Liver (tissue), 8 donors: ENCODE measurements at regions not wholly inside any gene's neighbourhood (a gene's known extent, or its start where the extent isn't known, plus 50 kb on each side); places are given as distances from the start of the nearest gene placed in this dataset.

Experiments used
- DNase-seq: peaks from one replicate; pipeline ENCODE4 v3.0.0-alpha.2; 2017; ENCODE audit warnings: low spot score
- H3K27ac ChIP-seq, 2 donors: one replicate each; pipeline ENCODE4 v1.7.0; 2013; ENCODE audit warnings: inconsistent platforms in 2 of 2, low read length in 2 of 2, control low read depth in 1 of 2, low read depth in 1 of 2, mild to moderate bottlenecking in 1 of 2
- H3K27me3 ChIP-seq, 4 donors: one replicate each; pipeline versions ENCODE4 v1.6.1 to v1.7.0; 2013; ENCODE audit warnings: low read length in 3 of 4, inconsistent platforms in 1 of 4, mild to moderate bottlenecking in 1 of 4, moderate library complexity in 1 of 4; ENCODE audit not compliant: control insufficient read depth in 4 of 4, insufficient read depth in 4 of 4
- H3K36me3 ChIP-seq, 4 donors: one replicate each; pipeline versions ENCODE4 v1.6.1 to v1.7.0; 2013; ENCODE audit warnings: low read length in 3 of 4, mild to moderate bottlenecking in 3 of 4, low read depth in 1 of 4, moderate library complexity in 1 of 4; ENCODE audit not compliant: control insufficient read depth in 4 of 4, insufficient read depth in 3 of 4
- H3K4me1 ChIP-seq, 4 donors: one replicate each; pipeline versions ENCODE4 v1.6.1 to v1.7.0; 2013; ENCODE audit warnings: low read length in 3 of 4, mild to moderate bottlenecking in 3 of 4, moderate library complexity in 1 of 4; ENCODE audit not compliant: control insufficient read depth in 4 of 4, insufficient read depth in 4 of 4
- H3K4me3 ChIP-seq, 3 donors: one replicate each; pipeline versions ENCODE4 v1.6.1 to v1.7.0; 2013; ENCODE audit warnings: low read length in 3 of 3, control low read depth in 1 of 3, low read depth in 1 of 3, mild to moderate bottlenecking in 1 of 3
- H3K9ac ChIP-seq, 2 donors: one replicate each; pipeline ENCODE4 v1.7.0; 2013; ENCODE audit warnings: low read length in 2 of 2, mild to moderate bottlenecking in 2 of 2, moderate library complexity in 2 of 2, control low read depth in 1 of 2, low read depth in 1 of 2
- H3K9me3 ChIP-seq, 4 donors: one replicate each; pipeline versions ENCODE4 v1.6.1 to v1.7.0; 2013; ENCODE audit warnings: low read length in 3 of 4; ENCODE audit not compliant: control insufficient read depth in 4 of 4
- ATF3 ChIP-seq: IDR thresholded peaks from 2 replicates; pipeline ENCODE4 v1.6.1; 2016; ENCODE audit warnings: antibody characterized with exemption
- CTCF ChIP-seq: fragments of 150-350 bp; IDR thresholded peaks from 2 replicates; pipeline ENCODE4 v1.5.1; 2017; ENCODE audit warnings: improper control_type of control experiment, low read depth, low read length; ENCODE audit not compliant: missing input control
- EGR1 ChIP-seq, 2 donors: IDR thresholded peaks; 2 replicates each; pipeline ENCODE4 v1.6.1; 2016 to 2018; ENCODE audit warnings: antibody characterized with exemption in 2 of 2, low read depth in 2 of 2
- FOXA2 ChIP-seq: IDR thresholded peaks from 2 replicates; pipeline ENCODE4 v1.6.1; 2016; ENCODE audit warnings: antibody characterized with exemption
- GABPA ChIP-seq, 2 donors: IDR thresholded peaks in 1 of 2; conservative IDR thresholded peaks in 1 of 2; 2 replicates each; pipeline ENCODE4 v1.6.1; 2016; ENCODE audit warnings: antibody characterized with exemption in 2 of 2, mild to moderate bottlenecking in 1 of 2, moderate library complexity in 1 of 2
- HNF4G ChIP-seq: IDR thresholded peaks from 2 replicates; pipeline ENCODE4 v1.6.1; 2016; ENCODE audit warnings: antibody characterized with exemption
- JUND ChIP-seq, 2 donors: IDR thresholded peaks; 2 replicates each; pipeline ENCODE4 v1.6.1; 2016; ENCODE audit warnings: antibody characterized with exemption in 2 of 2
- MAX ChIP-seq: IDR thresholded peaks from 2 replicates; pipeline ENCODE4 v1.6.1; 2016; ENCODE audit warnings: antibody characterized with exemption
- NR2F2 ChIP-seq: IDR thresholded peaks from 2 replicates; pipeline ENCODE4 v1.6.1; 2016; ENCODE audit warnings: antibody characterized with exemption
- RAD21 ChIP-seq, 2 donors: IDR thresholded peaks; 2 replicates each; pipeline ENCODE4 v1.6.1; 2016; ENCODE audit warnings: antibody characterized with exemption in 2 of 2, mild to moderate bottlenecking in 2 of 2
- REST ChIP-seq: IDR thresholded peaks from 2 replicates; pipeline ENCODE4 v1.6.1; 2016; ENCODE audit warnings: antibody characterized with exemption, mild to moderate bottlenecking
- RXRA ChIP-seq, 2 donors: IDR thresholded peaks; 2 replicates each; pipeline ENCODE4 v1.6.1; 2017 to 2018; ENCODE audit warnings: antibody characterized with exemption in 2 of 2, mild to moderate bottlenecking in 1 of 2
- TAF1 ChIP-seq: conservative IDR thresholded peaks from 2 replicates; pipeline ENCODE4 v1.6.1; 2016; ENCODE audit warnings: antibody characterized with exemption, mild to moderate bottlenecking
- YY1 ChIP-seq: IDR thresholded peaks from 2 replicates; pipeline ENCODE4 v1.6.1; 2016; ENCODE audit warnings: antibody characterized with exemption, mild to moderate bottlenecking
- ZBTB33 ChIP-seq: IDR thresholded peaks from 2 replicates; pipeline ENCODE4 v1.6.1; 2016; ENCODE audit warnings: antibody characterized with exemption
- WGBS: extraction: QIAGEN DNeasy Blood & Tissue Kit; methylation state at CpG from one replicate; pipeline ENCODE4 v1.1.7; 2013; 5-methylcytosine and 5-hydroxymethylcytosine counted together
- donor health status: healthy.
- donor health status: healthy.
- donor health status: healthy.
- donor health status: healthy.
- donor health status: healthy.

- WGBS = 84% methylated on average over 5 of the region's 5 CpGs
- no peak for DNase-seq
- H3K9ac ChIP-seq = no peak overlapping the region
These were observed 1253.3 kb downstream of the TBC1D22A start for GRCh38 chr22:48015701-48016100.

GRCh38 chr22:48004936-48005335 is 1242.5 kb downstream of the TBC1D22A start:
- H3K4me1 ChIP-seq = no peaks in the 10 kb centered on the region
- TF ChIP-seq YY1 (no peak), FOXA2 (no peak), TAF1 (no peak), HNF4G (no peak), REST (no peak), ATF3 (no peak), RXRA (IDR thresholded peaks at IDR 0.05) (no peak), JUND (IDR thresholded peaks at IDR 0.05) (no peak), CTCF (no peak), GABPA (IDR thresholded peaks at IDR 0.05 in 1 of 2, conservative IDR thresholded peaks at IDR 0.05 in 1 of 2) (no peak), EGR1 (IDR thresholded peaks at IDR 0.05; ENCODE audit: low read depth in 2 of 2) (no peak), RAD21 (IDR thresholded peaks at IDR 0.05) (no peak), MAX (no peak), ZBTB33 (no peak), NR2F2 (no peak)
- DNase-seq = no peak
- H3K9ac ChIP-seq = no peak overlapping the region
- H3K9me3 ChIP-seq = no peaks in the 10 kb centered on the region
- 86% methylated on average over 4 of the region's 4 CpGs for WGBS
- peaks cover 0 to 8% (median 0%) of the 10 kb centered on the region in 4 donors for H3K27me3 ChIP-seq
- H3K27ac ChIP-seq = no peak overlapping the region
- H3K36me3 ChIP-seq = no peaks in the 10 kb centered on the region
- no peak overlapping the region for H3K4me3 ChIP-seq

More at GRCh38 chr22:48015701-48016100, 1253.3 kb downstream of the TBC1D22A start:
- H3K4me3 ChIP-seq = no peak overlapping the region
- no peak overlapping the region for H3K27ac ChIP-seq
- H3K9me3 ChIP-seq = peaks cover 5 to 12% (median 7%) of the 10 kb centered on the region in 4 donors
- H3K27me3 ChIP-seq = peaks cover 0 to 6% (median 3%) of the 10 kb centered on the region in 4 donors
- H3K4me1 ChIP-seq = no peaks in the 10 kb centered on the region
- no peak for TF ChIP-seq MAX
- TF ChIP-seq JUND (IDR thresholded peaks at IDR 0.05) = no peak
- TF ChIP-seq ZBTB33 = no peak
- no peak for TF ChIP-seq RXRA (IDR thresholded peaks at IDR 0.05)
- no peak for TF ChIP-seq FOXA2
- no peaks in the 10 kb centered on the region for H3K36me3 ChIP-seq
